ENCODE measurements at regions not wholly inside any gene's neighbourhood (a gene's known extent, or its start where the extent isn't known, plus 50 kb on each side); places are given as distances from the start of the nearest gene placed in this dataset.

- no peaks in the 10 kb centered on the region for H3K27me3 Mint-ChIP-seq (ENCODE audit: low read depth)
- DNase-seq (ENCODE audit: low read depth, low spot score), result no peak
Measured at GRCh38 chr13:21895779-21896178, 224.9 kb downstream of the FGF9 start.

GRCh38 chr13:21897161-21897560 lies 226.3 kb downstream of the FGF9 start:
- no peak overlapping the region for H3K4me3 Mint-ChIP-seq
- no peaks in the 10 kb centered on the region for H3K27me3 Mint-ChIP-seq (ENCODE audit: low read depth)
- H3K4me1 Mint-ChIP-seq, result no peaks in the 10 kb centered on the region
- no peak for TF ChIP-seq CTCF (conservative IDR thresholded peaks at IDR 0.05)
- H3K36me3 Mint-ChIP-seq (ENCODE audit: low read depth), result no peaks in the 10 kb centered on the region
- no peak overlapping the region for H3K27ac Mint-ChIP-seq (ENCODE audit: unreplicated experiment)
- no peaks in the 10 kb centered on the region for H3K9me3 Mint-ChIP-seq
- no peak for DNase-seq (ENCODE audit: low read depth, low spot score)

More at GRCh38 chr13:21895779-21896178, 224.9 kb downstream of the FGF9 start:
- no peak for TF ChIP-seq CTCF (conservative IDR thresholded peaks at IDR 0.05)
- H3K4me1 Mint-ChIP-seq, result no peaks in the 10 kb centered on the region
- H3K36me3 Mint-ChIP-seq (ENCODE audit: low read depth), result no peaks in the 10 kb centered on the region
- no peaks in the 10 kb centered on the region for H3K9me3 Mint-ChIP-seq
- H3K4me3 Mint-ChIP-seq, result no peak overlapping the region
- no peak overlapping the region for H3K27ac Mint-ChIP-seq (ENCODE audit: unreplicated experiment)

DNA sequence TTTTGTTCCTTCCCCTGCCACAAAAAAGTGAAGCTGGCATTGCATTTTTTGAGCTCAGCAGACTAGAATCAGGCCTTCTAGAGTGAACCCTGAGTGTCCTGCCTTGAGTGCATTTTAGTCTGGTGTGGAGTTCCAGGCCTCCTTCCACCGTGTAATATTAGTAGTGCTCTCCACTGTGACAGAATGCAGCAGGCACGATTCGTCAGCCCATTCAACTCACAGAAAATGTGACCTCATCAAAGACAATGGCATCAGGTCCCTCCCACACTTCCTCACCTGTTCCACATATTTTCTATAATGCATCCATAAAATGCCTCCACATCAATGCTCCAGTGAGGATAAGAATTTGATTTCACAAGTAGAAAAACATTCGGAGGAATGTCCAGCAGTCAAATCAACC lies 227.6 kb downstream of the FGF9 start:
- no peaks in the 10 kb centered on the region for H3K36me3 Mint-ChIP-seq (ENCODE audit: low read depth)
- no peak overlapping the region for H3K4me3 Mint-ChIP-seq
- H3K9me3 Mint-ChIP-seq, result no peaks in the 10 kb centered on the region
- no peaks in the 10 kb centered on the region for H3K4me1 Mint-ChIP-seq
- TF ChIP-seq CTCF (conservative IDR thresholded peaks at IDR 0.05), result no peak
- no peak for DNase-seq (ENCODE audit: low read depth, low spot score)
- H3K27ac Mint-ChIP-seq (ENCODE audit: unreplicated experiment), result no peak overlapping the region
- H3K27me3 Mint-ChIP-seq (ENCODE audit: low read depth), result no peaks in the 10 kb centered on the region

DNA sequence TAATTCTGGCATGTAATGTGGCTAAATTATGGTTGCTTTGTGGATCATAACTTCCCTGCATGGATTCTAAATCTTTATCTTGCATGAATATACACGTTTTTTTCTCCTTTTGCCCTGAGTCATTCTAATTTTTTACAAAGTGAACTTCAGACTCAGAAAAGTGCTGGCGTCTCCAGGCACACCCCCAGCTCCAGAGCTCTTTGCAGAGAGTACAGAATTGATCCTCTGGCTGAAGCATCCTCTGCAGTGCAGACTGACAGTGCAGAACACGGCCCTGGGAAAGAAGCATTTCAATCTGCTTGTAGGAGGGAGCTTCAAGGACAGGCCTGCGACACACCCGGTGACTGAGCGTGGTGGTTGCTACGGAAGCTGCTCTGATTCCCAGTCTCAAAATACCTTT lies 228.1 kb downstream of the FGF9 start:
- TF ChIP-seq CTCF (conservative IDR thresholded peaks at IDR 0.05), result no peak
- Mint-ChIP-seq H3K27ac (ENCODE audit: unreplicated experiment) (no peak overlapping the region), H3K36me3 (ENCODE audit: low read depth) (no peaks in the 10 kb centered on the region), H3K4me3 (no peak overlapping the region), H3K4me1 (no peaks in the 10 kb centered on the region), H3K9me3 (no peaks in the 10 kb centered on the region), H3K27me3 (ENCODE audit: low read depth) (no peaks in the 10 kb centered on the region)
- no peak for DNase-seq (ENCODE audit: low read depth, low spot score)

GRCh38 chr13:21901336-21901735 lies 230.5 kb downstream of the FGF9 start:
- Mint-ChIP-seq H3K27ac (ENCODE audit: unreplicated experiment) (no peak overlapping the region), H3K4me1 (no peaks in the 10 kb centered on the region), H3K9me3 (no peaks in the 10 kb centered on the region), H3K36me3 (ENCODE audit: low read depth) (no peaks in the 10 kb centered on the region), H3K4me3 (no peak overlapping the region), H3K27me3 (ENCODE audit: low read depth) (no peaks in the 10 kb centered on the region)
- DNase-seq (ENCODE audit: low read depth, low spot score), result no peak
- TF ChIP-seq CTCF (conservative IDR thresholded peaks at IDR 0.05), result no peak
